T-cell (primary cell): ENCODE measurements at regions not wholly inside any gene's neighbourhood (a gene's known extent, or its start where the extent isn't known, plus 50 kb on each side); places are given as distances from the start of the nearest gene placed in this dataset.

ENCODE experiments used
- ATAC-seq, 4 experiments: fragments of 200-7000 bp in 3 of 4; fragments of 150-1000 bp in 1 of 4; cut with Tn5 transposase; replicated peaks in 1 of 4; 1 replicate in 3 of 4; 2 replicates in 1 of 4; pipeline ENCODE4 v1.10.0; 2021; ENCODE audit warnings: moderate library complexity in 3 of 4, mild to moderate bottlenecking in 2 of 4, moderate number of reproducible peaks in 1 of 4
- CTCF ChIA-PET, 2 donors: fragments of 300-600 bp; sonication (Branson Sonifier 250); formaldehyde crosslinking; loops; one replicate each; lab custom pipeline; 2022; ENCODE audit warnings: antibody characterized with exemption in 2 of 2; lab: Charles Lee
- POLR2A ChIA-PET, 2 donors: fragments of 300-600 bp; sonication (Branson Sonifier 250); formaldehyde crosslinking; loops; one replicate each; lab custom pipeline; 2022; ENCODE audit warnings: antibody characterized with exemption in 2 of 2; lab: Charles Lee
- DNase-seq, 35 experiments: peaks; one replicate each; pipeline versions ENCODE4 v3.0.0 to v3.0.0-alpha.2; 2013 to 2023
- H3K27ac ChIP-seq: one replicate; pipeline ENCODE4 v1.5.1; 2013; ENCODE audit warnings: low read length
- H3K27me3 ChIP-seq, 2 experiments: replicated peaks in 1 of 2; 1 replicate in 1 of 2; 2 replicates in 1 of 2; pipeline versions ENCODE4 v1.6.1 to v1.7.0; 2013; ENCODE audit warnings: low read length in 1 of 2, mixed read lengths in 1 of 2; ENCODE audit not compliant: control insufficient read depth in 2 of 2, insufficient read depth in 2 of 2; ENCODE audit errors: extremely low read depth in 1 of 2
- H3K36me3 ChIP-seq, 2 donors: 1 replicate in 1 of 2; 2 replicates in 1 of 2; pipeline versions ENCODE4 v1.6.1 to v1.7.0; 2013; ENCODE audit warnings: low read length in 1 of 2; ENCODE audit not compliant: control insufficient read depth in 2 of 2, insufficient read depth in 1 of 2; ENCODE audit errors: extremely low read depth in 1 of 2
- H3K4me1 ChIP-seq, 2 experiments: 1 replicate in 1 of 2; 2 replicates in 1 of 2; pipeline versions ENCODE4 v1.6.1 to v1.7.0; 2013; ENCODE audit warnings: low read length in 2 of 2, mixed read lengths in 1 of 2; ENCODE audit not compliant: insufficient read depth in 2 of 2, control insufficient read depth in 1 of 2; ENCODE audit errors: extremely low read depth in 1 of 2
- H3K4me3 ChIP-seq, 2 donors: 1 replicate in 1 of 2; 2 replicates in 1 of 2; pipeline versions ENCODE4 v1.5.1 to v1.7.0; 2013; ENCODE audit warnings: mild to moderate bottlenecking in 2 of 2, low read length in 1 of 2, moderate library complexity in 1 of 2; ENCODE audit not compliant: control insufficient read depth in 1 of 2; ENCODE audit errors: extremely low read depth in 1 of 2
- H3K9me3 ChIP-seq: 2 replicates; pipeline ENCODE4 v1.7.0; 2013
- H3K27ac Mint-ChIP-seq, 2 donors: one replicate each; pipeline ENCODE4 v1.8.0; 2020 to 2021; ENCODE audit warnings: mild to moderate bottlenecking in 2 of 2, mixed read lengths in 2 of 2
- H3K27me3 Mint-ChIP-seq, 2 donors: one replicate each; pipeline ENCODE4 v1.8.0; 2021 to 2022; ENCODE audit warnings: mixed read lengths in 2 of 2
- H3K36me3 Mint-ChIP-seq: one replicate; pipeline ENCODE4 v1.8.0; 2021; ENCODE audit warnings: mixed read lengths
- H3K4me1 Mint-ChIP-seq, 3 donors: one replicate each; pipeline ENCODE4 v1.8.0; 2020 to 2022; ENCODE audit warnings: mixed read lengths in 3 of 3, mild to moderate bottlenecking in 1 of 3
- H3K4me3 Mint-ChIP-seq, 3 donors: one replicate each; pipeline ENCODE4 v1.8.0; 2020 to 2022; ENCODE audit warnings: mild to moderate bottlenecking in 3 of 3, mixed read lengths in 3 of 3, moderate library complexity in 3 of 3
- H3K9me3 Mint-ChIP-seq, 3 donors: one replicate each; pipeline ENCODE4 v1.8.0; 2020 to 2022; ENCODE audit warnings: mixed read lengths in 3 of 3
- WGBS: methylation state at CpG from one replicate; pipeline ENCODE4 v1.1.5; 2013; ENCODE audit warnings: missing lambda C conversion rate; ENCODE audit not compliant: insufficient coverage; 5-methylcytosine and 5-hydroxymethylcytosine counted together

GRCh38 chr14:61631045-61631687 is 64.1 kb upstream of the HIF1A start:
- POLR2A ChIA-PET, result interaction anchor here in 1 of 2 donors (0.6 kb wide), 1 partner anchor 31 kb away, joined by 13 read pairs; no protein-coding TSS in a partner anchor
- Mint-ChIP-seq H3K4me1 (peaks cover 0 to 13% (median 3%) of the 10 kb centered on the region in 3 donors), H3K27ac (no peak overlapping the region), H3K9me3 (no peaks in the 10 kb centered on the region), H3K36me3 (no peaks in the 10 kb centered on the region), H3K4me3 (no peak overlapping the region), H3K27me3 (no peaks in the 10 kb centered on the region)
- CTCF ChIA-PET, result interaction anchor here (0.5 to 1.1 kb wide), 3 partner anchors 26 to 265 kb away, joined by 3 read pairs; no protein-coding TSS in a partner anchor
- Histone ChIP-seq H3K4me1 (no peaks in the 10 kb centered on the region), H3K4me3 (no peak overlapping the region), H3K9me3 (no peaks in the 10 kb centered on the region), H3K27me3 (no peaks in the 10 kb centered on the region), H3K36me3 (no peaks in the 10 kb centered on the region), H3K27ac (no peak overlapping the region)
- ATAC-seq (no peak), DNase-seq (no peak)
- 100% methylated on average over 2 of the region's 6 CpGs for WGBS

DNA sequence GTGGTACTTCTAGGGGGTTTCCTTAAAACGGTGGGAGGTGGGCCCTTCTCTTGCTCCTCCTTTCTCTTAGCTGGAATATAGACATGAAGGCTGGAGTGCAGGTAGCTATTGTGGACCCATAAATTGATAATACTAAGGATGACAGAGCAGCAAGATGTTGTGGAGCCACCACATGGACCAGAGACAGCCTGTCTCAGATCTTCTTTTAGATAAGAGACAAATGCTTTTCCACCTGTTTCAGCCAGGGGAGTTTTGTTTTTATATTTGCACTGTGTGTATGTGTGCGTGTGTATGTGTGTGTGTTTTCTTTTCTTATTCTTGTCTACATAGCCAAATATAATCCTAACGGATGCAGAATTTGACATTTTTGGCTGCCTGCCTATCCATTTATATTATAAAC is 62.9 kb upstream of the HIF1A start:
- Mint-ChIP-seq H3K27me3 (no peaks in the 10 kb centered on the region), H3K27ac (no peak overlapping the region), H3K4me3 (no peak overlapping the region), H3K4me1 (peaks cover 0 to 13% (median 3%) of the 10 kb centered on the region in 3 donors), H3K36me3 (no peaks in the 10 kb centered on the region), H3K9me3 (no peaks in the 10 kb centered on the region)
- ChIA-PET POLR2A (no interaction called here), CTCF (no interaction called here)
- Histone ChIP-seq H3K27ac (no peak overlapping the region), H3K4me1 (no peaks in the 10 kb centered on the region), H3K4me3 (no peak overlapping the region), H3K9me3 (no peaks in the 10 kb centered on the region), H3K36me3 (no peaks in the 10 kb centered on the region), H3K27me3 (no peaks in the 10 kb centered on the region)
- WGBS, result 71% methylated on average over 1 of the region's 3 CpGs
- DNase-seq (no peak), ATAC-seq (no peak)

- no CpG with 5 or more reads among the region's 1 CpG for WGBS
- H3K36me3 Mint-ChIP-seq, result no peaks in the 10 kb centered on the region
- ATAC-seq, result no peak
- no peak for DNase-seq
- ChIA-PET CTCF (no interaction called here), POLR2A (no interaction called here)
- Histone ChIP-seq H3K9me3 (no peaks in the 10 kb centered on the region), H3K36me3 (no peaks in the 10 kb centered on the region), H3K4me1 (no peaks in the 10 kb centered on the region), H3K27me3 (no peaks in the 10 kb centered on the region), H3K4me3 (no peak overlapping the region), H3K27ac (no peak overlapping the region)
- H3K4me1 Mint-ChIP-seq, result peaks cover 0 to 9% (median 3%) of the 10 kb centered on the region in 3 donors
- no peak overlapping the region for H3K27ac Mint-ChIP-seq
- H3K9me3 Mint-ChIP-seq, result no peaks in the 10 kb centered on the region
- H3K27me3 Mint-ChIP-seq, result no peaks in the 10 kb centered on the region
- H3K4me3 Mint-ChIP-seq, result no peak overlapping the region
Measured at GRCh38 chr14:61632807-61633206, 62.5 kb upstream of the HIF1A start.

DNA sequence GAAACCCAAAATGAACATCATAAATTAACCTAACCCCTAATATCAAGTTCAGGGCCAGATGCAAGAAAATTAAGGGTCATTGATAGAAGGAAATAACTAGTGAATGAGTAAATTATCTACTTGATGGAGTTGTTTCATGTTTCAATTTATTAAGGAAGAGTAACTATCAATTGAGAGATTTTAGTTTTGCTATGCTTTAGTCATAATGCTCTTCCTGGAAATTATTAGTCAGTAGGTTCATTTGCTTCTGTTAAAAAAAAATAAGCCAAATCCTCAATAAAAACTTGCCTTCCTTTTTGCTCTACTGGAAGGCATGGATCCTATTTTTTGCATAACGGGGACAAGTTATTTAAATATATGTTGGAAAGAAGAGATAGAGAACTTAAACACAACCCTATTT is 59.0 kb upstream of the HIF1A start:
- Histone ChIP-seq H3K9me3 (no peaks in the 10 kb centered on the region), H3K36me3 (no peaks in the 10 kb centered on the region), H3K27ac (no peak overlapping the region), H3K4me3 (no peak overlapping the region), H3K27me3 (no peaks in the 10 kb centered on the region), H3K4me1 (peaks cover 0 to under 1% of the 10 kb centered on the region in 2 experiments)
- no CpG with 5 or more reads among the region's 1 CpG for WGBS
- POLR2A ChIA-PET, result no interaction called here
- Mint-ChIP-seq H3K27me3 (no peaks in the 10 kb centered on the region), H3K27ac (no peak overlapping the region), H3K36me3 (no peaks in the 10 kb centered on the region), H3K4me3 (no peak overlapping the region), H3K4me1 (peaks cover 2 to 5% (median 4%) of the 10 kb centered on the region in 3 donors), H3K9me3 (no peaks in the 10 kb centered on the region)
- ATAC-seq (no peak), DNase-seq (no peak)
- CTCF ChIA-PET, result no interaction called here

DNA sequence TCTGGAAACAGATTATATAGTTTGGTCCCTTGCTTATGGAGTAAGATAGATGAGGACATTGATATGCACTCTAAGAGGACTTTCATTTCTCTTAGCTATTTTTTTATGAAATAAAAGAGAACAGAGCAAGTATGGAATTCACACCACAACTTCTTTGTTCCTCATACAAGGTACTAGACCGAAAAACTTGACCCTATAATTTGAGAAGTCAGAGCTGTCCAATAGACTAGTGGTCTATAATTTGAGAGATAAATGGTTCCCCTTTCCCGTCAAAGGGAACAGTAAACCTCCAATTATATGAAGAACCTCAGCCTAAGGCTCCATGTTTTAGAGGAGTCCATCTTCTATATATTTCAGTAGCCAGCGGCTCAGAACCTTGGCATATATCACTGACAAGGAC is 58.5 kb upstream of the HIF1A start:
- Mint-ChIP-seq H3K36me3 (no peaks in the 10 kb centered on the region), H3K27ac (no peak overlapping the region), H3K4me3 (no peak overlapping the region), H3K27me3 (no peaks in the 10 kb centered on the region), H3K9me3 (no peaks in the 10 kb centered on the region), H3K4me1 (peaks cover 3 to 6% (median 4%) of the 10 kb centered on the region in 3 donors)
- H3K9me3 ChIP-seq, result no peaks in the 10 kb centered on the region
- H3K4me1 ChIP-seq, result peaks cover 0 to 2% of the 10 kb centered on the region in 2 experiments
- DNase-seq (no peak), ATAC-seq (no peak)
- no peaks in the 10 kb centered on the region for H3K36me3 ChIP-seq
- H3K27ac ChIP-seq, result no peak overlapping the region
- H3K4me3 ChIP-seq, result no peak overlapping the region
- ChIA-PET POLR2A (no interaction called here), CTCF (no interaction called here)
- WGBS, result 100% methylated on average over 1 of the region's 3 CpGs
- no peaks in the 10 kb centered on the region for H3K27me3 ChIP-seq

GRCh38 chr14:61638595-61639387 is 56.5 kb upstream of the HIF1A start:
- Mint-ChIP-seq H3K9me3 (no peaks in the 10 kb centered on the region), H3K36me3 (no peaks in the 10 kb centered on the region), H3K4me3 (no peak overlapping the region), H3K4me1 (peaks cover 4 to 12% (median 5%) of the 10 kb centered on the region in 3 donors), H3K27ac (no peak overlapping the region), H3K27me3 (no peaks in the 10 kb centered on the region)
- CTCF ChIA-PET, result no interaction called here
- no peak overlapping the region for H3K4me3 ChIP-seq
- DNase-seq, result no peak
- H3K9me3 ChIP-seq, result no peaks in the 10 kb centered on the region
- H3K27me3 ChIP-seq, result no peaks in the 10 kb centered on the region
- no peak for ATAC-seq
- H3K36me3 ChIP-seq, result no peaks in the 10 kb centered on the region
- H3K27ac ChIP-seq, result no peak overlapping the region
- 100% methylated on average over 3 of the region's 12 CpGs for WGBS
- H3K4me1 ChIP-seq, result peaks cover 0 to 2% of the 10 kb centered on the region in 2 experiments
- POLR2A ChIA-PET, result no interaction called here
